ENCODE measurements at regions not wholly inside any gene's neighbourhood (a gene's known extent, or its start where the extent isn't known, plus 50 kb on each side); places are given as distances from the start of the nearest gene placed in this dataset.

- Mint-ChIP-seq H3K27me3 (ENCODE audit: insufficient read depth, low read depth, poor library complexity) (no peaks in the 10 kb centered on the region), H3K4me3 (no peak overlapping the region), H3K27ac (no peak overlapping the region), H3K4me1 (peaks cover 11% of the 10 kb centered on the region), H3K9me3 (no peaks in the 10 kb centered on the region; the same call in 2 of the 3 replicates), H3K36me3 (ENCODE audit: low read depth) (no peaks in the 10 kb centered on the region)
- TF ChIP-seq REST (IDR thresholded peaks at IDR 0.05; ENCODE audit: unreplicated experiment) (no peak), JUNB (IDR thresholded peaks at IDR 0.05; ENCODE audit: unreplicated experiment) (no peak), EZH2phosphoT487 (IDR thresholded peaks at IDR 0.05; ENCODE audit: unreplicated experiment) (no peak), ZNF462 (CRISPR knock-in tag; IDR thresholded peaks at IDR 0.05) (no peak), ZNF114 (CRISPR knock-in tag; IDR thresholded peaks at IDR 0.05) (no peak), STAT1 (IDR thresholded peaks at IDR 0.05; ENCODE audit: unreplicated experiment) (no peak), ZNF331 (CRISPR knock-in tag; IDR thresholded peaks at IDR 0.05; ENCODE audit: low read depth) (no peak), NANOG (IDR thresholded peaks at IDR 0.05; ENCODE audit: borderline replicate concordance) (no peak), EZH2 (IDR thresholded peaks at IDR 0.05; ENCODE audit: low read depth, unreplicated experiment) (no peak), CTCF (conservative IDR thresholded peaks at IDR 0.05; ENCODE audit: low read depth in 2 of 2) (no peak), ETS1 (IDR thresholded peaks at IDR 0.05) (no peak), CREB1 (CRISPR knock-in tag; IDR thresholded peaks at IDR 0.05; ENCODE audit: low read depth) (no peak), POLR2AphosphoS5 (IDR thresholded peaks at IDR 0.05; ENCODE audit: low read depth) (no peak)
- H3K4me1 ChIP-seq (ENCODE audit: insufficient read depth): no peaks in the 10 kb centered on the region
- no peaks in the 10 kb centered on the region for H3K79me2 ChIP-seq (replicated peaks; ENCODE audit: insufficient read depth)
- no peaks in the 10 kb centered on the region; the same call in 1 of the 2 replicates for H4K20me1 ChIP-seq (replicated peaks; ENCODE audit: insufficient read depth)
- no peak overlapping the region for H3K4me2 ChIP-seq
- no peaks in the 10 kb centered on the region for H3K9me2 ChIP-seq (ENCODE audit: insufficient read depth)
- DNase-seq (ENCODE audit: low spot score) (no peak), ATAC-seq (no peak)
- no peaks in the 10 kb centered on the region for H3F3A ChIP-seq (replicated peaks; ENCODE audit: low read depth)
- H3K36me3 ChIP-seq (ENCODE audit: insufficient read depth): no peaks in the 10 kb centered on the region
- H3K4me3 ChIP-seq: no peak overlapping the region
- no peak overlapping the region for H3K27ac ChIP-seq (ENCODE audit: low read depth)
- H2AFZ ChIP-seq: no peak overlapping the region
- no peaks in the 10 kb centered on the region for H3K27me3 ChIP-seq (ENCODE audit: insufficient read depth)
Measured at GRCh38 chr3:72312339-72312738, 527.4 kb upstream of the PROK2 start.
